Activated CD8-positive, alpha-beta T cell treated with anti-CD3 and anti-CD28 coated beads, Interleukin-2, amount 10 ng/mL, durations not matched to agents 7 days and 5 days (primary cell): ENCODE measurements at regions not wholly inside any gene's neighbourhood (a gene's known extent, or its start where the extent isn't known, plus 50 kb on each side); places are given as distances from the start of the nearest gene placed in this dataset.
"Not testable (repeated sequence)": the region's sequence is repeated elsewhere in the genome, so short reads cannot be mapped to it uniquely, and the experiment has no call there.

Source experiments
- ATAC-seq: fragments of 150-1000 bp; cut with Tn5 transposase; one replicate; pipeline ENCODE4 v1.10.0; 2021; ENCODE audit warnings: moderate library complexity
- CTCF ChIA-PET: fragments of 350-600 bp; sonication (Branson Sonifier 250); formaldehyde crosslinking; loops from one replicate; lab custom pipeline; 2021; ENCODE audit warnings: antibody characterized with exemption; lab: Charles Lee
- POLR2A ChIA-PET: fragments of 350-600 bp; sonication (Branson Sonifier 250); formaldehyde crosslinking; loops from one replicate; lab custom pipeline; 2021; ENCODE audit warnings: antibody characterized with exemption; lab: Charles Lee
- DNase-seq: peaks from one replicate; pipeline ENCODE4 v3.0.0-alpha.2; 2020
- H3K27ac Mint-ChIP-seq: one replicate; pipeline ENCODE4 v1.8.0; 2021; ENCODE audit warnings: mild to moderate bottlenecking, mixed read lengths
- H3K27me3 Mint-ChIP-seq: one replicate; pipeline ENCODE4 v1.8.0; 2021; ENCODE audit warnings: low read depth, mixed read lengths
- H3K36me3 Mint-ChIP-seq: one replicate; pipeline ENCODE4 v1.8.0; 2021; ENCODE audit warnings: low read depth, mixed read lengths
- H3K4me1 Mint-ChIP-seq: one replicate; pipeline ENCODE4 v1.8.0; 2021; ENCODE audit warnings: low read depth, mixed read lengths
- H3K4me3 Mint-ChIP-seq: one replicate; pipeline ENCODE4 v1.8.0; 2021; ENCODE audit warnings: mild to moderate bottlenecking, mixed read lengths
- H3K9me3 Mint-ChIP-seq: one replicate; pipeline ENCODE4 v1.8.0; 2022; ENCODE audit warnings: mixed read lengths; ENCODE audit not compliant: insufficient read depth

DNA sequence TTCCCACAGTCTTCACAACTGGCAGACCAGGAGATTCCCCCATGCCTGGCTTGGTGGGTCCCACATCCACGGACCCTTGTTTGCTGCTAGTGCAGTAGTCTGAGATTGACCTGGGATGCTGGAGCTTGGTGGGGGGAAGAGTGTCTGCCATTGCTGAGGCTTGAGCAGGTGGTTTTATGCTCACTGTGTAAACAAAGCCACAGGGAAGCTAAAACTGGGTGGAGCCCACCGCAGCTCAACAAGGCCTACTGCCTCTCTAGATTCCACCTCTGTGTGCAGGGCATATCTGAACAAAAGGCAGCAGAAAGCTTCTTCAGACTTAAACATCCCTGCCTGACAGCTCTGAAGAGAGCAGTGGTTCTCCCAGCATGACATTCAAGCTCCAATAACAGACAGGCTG lies 177.3 kb upstream of the ETV3 start:
- no peak overlapping the region for H3K27ac Mint-ChIP-seq
- H3K9me3 Mint-ChIP-seq, result peaks cover 6% of the 10 kb centered on the region
- DNase-seq (no peak), ATAC-seq (no peak)
- H3K36me3 Mint-ChIP-seq, result no peaks in the 10 kb centered on the region
- H3K4me3 Mint-ChIP-seq, result no peak overlapping the region
- POLR2A ChIA-PET, result no interaction called here
- H3K27me3 Mint-ChIP-seq, result peaks cover 15% of the 10 kb centered on the region
- CTCF ChIA-PET, result no interaction called here
- no peaks in the 10 kb centered on the region for H3K4me1 Mint-ChIP-seq

DNA sequence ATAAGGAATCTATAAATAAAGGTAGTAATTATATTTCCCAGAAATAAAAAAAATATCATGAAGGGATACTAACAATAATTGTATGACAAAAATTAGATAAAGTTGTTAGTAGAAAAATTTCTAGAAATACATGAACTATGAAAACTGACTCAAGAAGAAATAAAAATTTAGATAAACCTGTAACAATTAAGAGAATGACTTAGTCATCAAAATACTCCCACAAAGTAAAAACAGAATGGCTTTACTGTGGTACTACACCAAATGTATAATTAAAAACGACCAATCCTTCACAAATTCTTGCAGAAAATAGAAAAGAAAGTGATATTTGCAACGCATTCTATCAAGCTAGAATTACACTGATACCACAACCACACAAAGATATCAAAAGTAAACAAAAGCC lies 176.2 kb upstream of the ETV3 start:
- Mint-ChIP-seq H3K4me1 (no peaks in the 10 kb centered on the region), H3K9me3 (peaks cover 6% of the 10 kb centered on the region), H3K4me3 (no peak overlapping the region), H3K36me3 (no peaks in the 10 kb centered on the region), H3K27ac (no peak overlapping the region), H3K27me3 (peaks cover 17% of the 10 kb centered on the region)
- DNase-seq (no peak), ATAC-seq (no peak)
- ChIA-PET POLR2A (no interaction called here), CTCF (no interaction called here)

DNA sequence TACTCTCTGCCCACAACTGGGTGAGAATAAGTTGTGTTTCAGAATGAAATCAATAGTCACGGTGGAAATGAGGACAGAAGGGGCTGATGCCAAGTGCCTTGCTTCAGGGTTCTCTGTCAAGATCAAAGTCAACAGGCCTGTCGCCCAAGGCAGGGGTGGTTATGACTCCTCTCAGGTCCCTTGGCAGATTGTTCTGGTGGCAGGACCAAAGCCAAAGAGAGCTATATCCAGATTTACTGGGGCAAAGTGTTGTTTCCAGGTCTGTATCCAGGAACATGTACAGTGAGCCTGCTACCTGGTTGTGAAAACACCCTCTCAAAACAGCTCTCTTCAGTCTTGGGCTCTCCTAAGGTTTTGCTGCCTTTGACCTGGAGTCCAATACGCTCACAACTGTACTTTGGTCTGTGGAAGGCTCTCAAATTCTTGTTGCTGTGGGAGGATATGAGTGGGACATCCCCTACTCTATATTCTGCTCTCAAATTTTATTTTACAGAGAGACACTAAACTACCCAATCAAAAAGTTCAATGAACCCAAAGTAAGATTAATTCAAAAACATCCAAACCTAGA lies 175.1 kb upstream of the ETV3 start:
- POLR2A ChIA-PET, result no interaction called here
- peaks cover 6% of the 10 kb centered on the region for H3K9me3 Mint-ChIP-seq
- ATAC-seq, result no peak
- peaks cover 14% of the 10 kb centered on the region for H3K27me3 Mint-ChIP-seq
- H3K4me1 Mint-ChIP-seq, result no peaks in the 10 kb centered on the region
- DNase-seq, result no peak
- H3K36me3 Mint-ChIP-seq, result no peaks in the 10 kb centered on the region
- CTCF ChIA-PET, result no interaction called here
- no peak overlapping the region for H3K4me3 Mint-ChIP-seq
- no peak overlapping the region for H3K27ac Mint-ChIP-seq

DNA sequence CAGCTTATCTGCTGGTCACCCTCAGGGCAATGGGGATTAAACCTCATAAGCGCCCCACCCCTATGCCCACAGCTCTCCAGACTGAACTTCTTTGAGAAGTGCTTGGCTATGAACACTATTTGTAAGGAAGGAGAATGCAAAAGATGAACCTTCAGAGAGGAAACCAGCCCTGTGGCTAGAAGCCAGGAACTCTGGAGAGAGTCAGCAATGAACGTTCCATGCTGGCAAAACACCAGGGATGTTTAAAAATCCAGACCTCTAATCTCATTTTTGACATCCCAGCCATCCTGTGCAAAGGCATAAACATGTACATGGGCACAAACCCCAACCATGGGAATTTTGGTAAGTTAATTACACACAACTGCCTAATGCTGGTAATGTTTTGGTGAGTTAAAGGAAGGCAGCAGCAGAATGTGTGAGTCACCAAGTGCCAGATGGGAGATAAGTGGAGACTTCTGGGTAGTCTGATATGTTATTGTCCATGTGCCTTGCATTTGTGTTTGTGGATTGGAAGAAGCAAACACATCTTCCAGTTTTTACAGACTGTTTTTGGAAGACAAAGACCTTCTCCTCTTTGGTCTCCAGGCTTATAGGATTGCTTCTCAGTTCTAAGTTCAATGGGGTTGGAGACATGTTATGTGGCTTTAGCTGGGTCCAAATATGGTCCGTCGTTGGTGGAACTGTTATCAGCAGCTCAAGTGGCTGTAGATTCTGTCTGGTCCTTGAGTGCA lies 174.1 kb upstream of the ETV3 start:
- ATAC-seq (no peak), DNase-seq (no peak)
- Mint-ChIP-seq H3K27ac (no peak overlapping the region), H3K9me3 (no peaks in the 10 kb centered on the region), H3K27me3 (peaks cover 10% of the 10 kb centered on the region), H3K4me1 (no peaks in the 10 kb centered on the region), H3K4me3 (no peak overlapping the region), H3K36me3 (no peaks in the 10 kb centered on the region)
- ChIA-PET CTCF (no interaction called here), POLR2A (no interaction called here)

DNA sequence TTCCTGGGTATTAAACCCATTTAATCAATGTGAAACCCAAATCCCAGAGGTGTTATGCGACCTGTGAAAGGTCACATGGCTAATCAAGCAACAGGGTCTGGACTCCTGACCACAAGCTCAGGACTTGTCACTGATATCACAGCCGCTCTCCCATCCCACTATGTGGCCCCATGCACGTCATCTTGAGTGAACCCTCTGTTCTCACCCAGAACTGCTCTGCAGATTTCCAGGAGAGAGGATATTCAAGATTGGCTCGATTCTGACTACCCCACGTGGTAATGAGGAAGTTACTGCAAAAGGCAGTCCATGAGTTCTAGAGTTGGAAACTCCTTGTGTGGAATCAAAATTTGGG lies 173.5 kb upstream of the ETV3 start:
- Mint-ChIP-seq H3K4me3 (no peak overlapping the region), H3K36me3 (no peaks in the 10 kb centered on the region), H3K4me1 (no peaks in the 10 kb centered on the region), H3K27me3 (peaks cover 10% of the 10 kb centered on the region), H3K9me3 (no peaks in the 10 kb centered on the region), H3K27ac (no peak overlapping the region)
- CTCF ChIA-PET, result no interaction called here
- no peak for ATAC-seq
- DNase-seq, result no peak
- POLR2A ChIA-PET, result no interaction called here

DNA sequence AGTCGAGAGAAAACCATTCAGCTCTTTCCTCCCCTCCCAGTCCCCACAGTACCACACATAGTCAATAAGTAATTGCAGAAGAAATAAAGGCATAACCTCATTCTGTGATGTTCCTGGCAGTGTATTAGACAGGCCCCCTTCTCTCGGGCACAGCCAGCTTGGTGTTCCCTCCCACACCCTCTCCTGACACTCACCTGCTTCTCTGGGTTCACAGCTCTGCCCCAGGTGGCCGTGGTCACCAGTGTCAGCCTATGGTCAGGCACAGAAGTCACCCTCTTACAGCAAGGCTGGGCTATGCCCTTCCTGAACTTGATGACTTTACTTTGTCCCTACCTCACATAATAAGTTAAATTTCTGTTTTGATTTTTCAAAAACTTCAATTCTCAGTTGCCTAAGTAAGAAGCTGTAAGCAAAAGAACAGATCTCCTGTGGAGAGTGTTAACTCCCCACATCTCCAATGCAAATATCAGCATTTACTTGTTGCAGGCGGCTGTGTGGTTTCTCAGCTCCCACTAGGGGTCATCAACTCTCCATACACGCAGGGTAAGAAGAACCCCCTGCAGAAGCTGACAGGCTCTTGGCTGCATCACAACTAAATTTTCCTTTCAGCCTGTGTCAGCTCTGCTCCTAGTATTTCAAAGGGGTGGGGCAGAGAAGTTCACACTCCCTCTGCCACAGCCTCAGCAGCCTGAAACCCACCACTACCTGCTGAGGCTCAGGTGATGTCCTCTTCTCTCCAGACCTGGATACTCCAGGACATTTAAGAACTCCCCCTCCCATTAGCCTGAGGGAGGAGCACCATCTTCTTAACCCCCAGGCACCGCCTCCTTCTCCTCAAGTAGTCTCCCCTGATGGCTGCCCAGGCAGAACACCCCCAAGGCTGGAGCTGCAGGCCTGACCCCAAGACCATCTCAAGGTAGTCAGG lies 172.9 kb upstream of the ETV3 start:
- H3K27me3 Mint-ChIP-seq, ATAC-seq, H3K4me3 Mint-ChIP-seq, H3K27ac Mint-ChIP-seq, DNase-seq, CTCF ChIA-PET, H3K36me3 Mint-ChIP-seq, H3K4me1 Mint-ChIP-seq, H3K9me3 Mint-ChIP-seq, POLR2A ChIA-PET: not testable (repeated sequence)

DNA sequence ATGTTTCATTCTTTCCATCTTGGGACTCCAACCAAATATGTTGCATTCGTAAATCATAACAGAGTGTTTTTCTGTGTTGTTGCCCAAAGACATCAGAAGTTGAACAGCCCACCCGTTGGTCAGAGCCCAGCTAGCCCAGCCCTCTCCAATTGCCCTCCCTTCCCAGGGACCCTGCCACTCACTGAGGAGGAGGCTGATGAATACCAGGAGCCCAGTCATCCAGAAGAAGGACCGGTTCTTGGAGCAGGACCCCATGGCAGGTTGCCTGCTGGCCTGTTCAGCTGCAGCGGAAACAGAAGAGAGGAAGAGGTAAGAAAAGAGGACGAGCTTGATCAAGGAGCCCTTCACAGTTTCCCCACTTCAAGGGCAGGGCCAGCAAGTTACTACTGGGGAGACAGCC lies 172.2 kb upstream of the ETV3 start:
- peaks cover 10% of the 10 kb centered on the region for H3K27me3 Mint-ChIP-seq
- no peaks in the 10 kb centered on the region for H3K4me1 Mint-ChIP-seq

DNA sequence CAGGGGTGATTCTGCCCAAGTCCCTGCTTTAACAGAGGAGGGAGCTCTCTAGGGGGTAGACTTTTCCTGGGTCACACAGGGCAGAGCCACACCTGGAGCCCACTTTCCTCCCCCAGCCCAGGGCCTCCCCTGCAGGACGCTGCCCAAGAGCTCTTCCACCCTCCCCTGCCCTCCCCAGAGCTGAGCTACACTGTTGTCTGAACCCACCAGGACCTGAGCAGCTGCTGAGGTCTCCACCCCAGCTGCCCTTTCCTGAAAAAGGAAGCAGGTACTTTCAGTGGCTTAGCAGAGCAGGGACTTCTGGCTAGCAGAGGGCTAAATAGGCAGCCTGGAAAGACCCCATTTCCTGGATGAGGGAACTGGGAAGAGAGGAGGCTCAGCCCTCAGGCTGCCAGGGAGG lies 169.3 kb upstream of the ETV3 start:
- DNase-seq (no peak), ATAC-seq (no peak)
- Mint-ChIP-seq H3K27ac (no peak overlapping the region), H3K27me3 (peaks cover 10% of the 10 kb centered on the region), H3K4me3 (no peak overlapping the region), H3K9me3 (no peaks in the 10 kb centered on the region), H3K36me3 (no peaks in the 10 kb centered on the region), H3K4me1 (no peaks in the 10 kb centered on the region)
- POLR2A ChIA-PET, result no interaction called here
- CTCF ChIA-PET, result interaction anchor here (1.5 kb wide), 1 partner anchor 177 kb away, joined by 3 read pairs; no protein-coding TSS in a partner anchor

More for the DNA sequence above, 172.2 kb upstream of the ETV3 start:
- Mint-ChIP-seq H3K27ac (no peak overlapping the region), H3K4me3 (no peak overlapping the region), H3K36me3 (no peaks in the 10 kb centered on the region), H3K9me3 (no peaks in the 10 kb centered on the region)
- ChIA-PET POLR2A (no interaction called here), CTCF (no interaction called here)
- ATAC-seq (no peak), DNase-seq (no peak)

DNA sequence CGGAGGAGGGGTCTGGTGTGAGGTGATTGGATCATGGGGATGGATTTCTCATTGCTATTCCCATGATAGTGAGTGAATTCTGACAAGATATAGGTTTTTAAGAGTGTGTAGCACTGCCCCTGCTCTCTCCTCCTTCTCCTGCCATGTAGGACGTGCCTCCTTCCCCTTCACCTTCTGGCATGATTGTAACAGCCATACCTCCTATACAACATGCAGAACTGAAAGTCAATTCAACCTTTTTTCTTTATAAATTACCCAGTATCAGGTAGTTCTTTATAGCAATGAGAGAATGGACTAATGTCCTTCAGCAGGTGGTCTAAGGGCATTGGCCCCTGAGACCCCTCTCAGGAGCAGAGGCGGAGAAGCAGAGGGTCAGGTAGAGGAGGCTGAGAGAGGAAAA lies 168.7 kb upstream of the ETV3 start:
- Mint-ChIP-seq H3K36me3 (no peaks in the 10 kb centered on the region), H3K27ac (no peak overlapping the region), H3K27me3 (peaks cover 8% of the 10 kb centered on the region), H3K4me1 (no peaks in the 10 kb centered on the region), H3K9me3 (no peaks in the 10 kb centered on the region), H3K4me3 (no peak overlapping the region)
- DNase-seq (no peak), ATAC-seq (no peak)
- CTCF ChIA-PET, result no interaction called here
- POLR2A ChIA-PET, result no interaction called here

DNA sequence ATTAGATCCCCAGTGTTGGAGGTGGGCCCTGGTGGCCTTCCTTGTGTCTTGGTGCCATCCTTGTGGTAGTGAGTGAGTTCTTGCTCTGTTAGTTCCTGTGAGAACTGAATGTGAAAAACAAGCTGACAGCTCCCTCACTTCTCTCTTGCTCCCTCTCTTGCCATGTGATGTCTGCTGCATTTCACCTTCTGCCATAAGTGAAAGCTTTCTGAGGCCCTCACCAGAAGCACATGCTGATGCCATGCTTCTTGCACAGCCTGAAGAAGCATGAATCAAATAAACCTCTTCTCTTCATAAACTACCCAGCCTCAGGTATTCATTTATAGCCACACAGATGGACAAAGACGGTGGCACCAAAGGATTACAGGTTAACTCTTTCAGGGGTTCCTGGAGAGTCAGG lies 166.1 kb upstream of the ETV3 start:
- Mint-ChIP-seq H3K4me3 (no peak overlapping the region), H3K9me3 (no peaks in the 10 kb centered on the region), H3K27ac (no peak overlapping the region), H3K36me3 (no peaks in the 10 kb centered on the region), H3K4me1 (no peaks in the 10 kb centered on the region), H3K27me3 (peaks cover 4% of the 10 kb centered on the region)
- ChIA-PET CTCF (no interaction called here), POLR2A (no interaction called here)
- DNase-seq, result no peak
- ATAC-seq, result no peak

DNA sequence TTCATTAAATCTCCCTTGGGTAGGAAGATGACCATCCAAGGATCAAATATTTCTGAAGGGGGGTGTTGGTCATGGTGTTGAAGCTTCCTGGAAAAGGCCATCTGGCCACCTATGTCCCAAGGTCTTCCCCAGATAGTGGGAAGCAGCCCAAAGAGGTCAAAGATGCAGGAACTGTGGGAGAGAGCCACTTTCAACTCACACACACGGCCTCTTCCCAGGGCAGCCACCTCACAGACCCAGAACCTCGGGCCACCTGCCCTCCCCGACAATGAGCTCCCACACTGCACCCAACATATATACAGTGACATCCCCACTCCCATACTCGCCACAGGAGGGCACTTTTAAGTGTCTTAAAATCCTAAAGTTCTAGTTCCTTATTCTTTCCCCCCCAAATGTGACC lies 164.5 kb upstream of the ETV3 start:
- ATAC-seq, result no peak
- no peaks in the 10 kb centered on the region for H3K36me3 Mint-ChIP-seq
- H3K9me3 Mint-ChIP-seq, result no peaks in the 10 kb centered on the region
- H3K27me3 Mint-ChIP-seq, result peaks cover 7% of the 10 kb centered on the region
- no peak overlapping the region for H3K27ac Mint-ChIP-seq
- ChIA-PET CTCF (no interaction called here), POLR2A (no interaction called here)
- H3K4me3 Mint-ChIP-seq, result no peak overlapping the region
- no peaks in the 10 kb centered on the region for H3K4me1 Mint-ChIP-seq
- DNase-seq, result no peak

DNA sequence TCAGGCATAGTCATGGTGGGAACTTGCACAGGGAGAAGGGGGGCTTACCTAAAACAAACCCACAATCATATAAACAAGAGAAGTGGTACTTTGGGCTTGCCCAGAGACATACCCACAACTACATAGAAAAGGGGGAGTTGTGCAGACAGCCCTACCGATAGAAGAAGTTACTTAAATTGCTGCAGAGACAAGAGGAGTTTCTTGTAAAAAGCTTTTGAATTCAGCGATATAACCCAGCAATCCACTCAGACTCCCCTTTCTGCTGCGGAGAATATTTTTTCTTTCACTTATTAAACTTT lies 164.0 kb upstream of the ETV3 start:
- Mint-ChIP-seq H3K4me3 (no peak overlapping the region), H3K4me1 (no peaks in the 10 kb centered on the region), H3K36me3 (no peaks in the 10 kb centered on the region), H3K27ac (no peak overlapping the region), H3K27me3 (peaks cover 8% of the 10 kb centered on the region), H3K9me3 (no peaks in the 10 kb centered on the region)
- ChIA-PET CTCF (no interaction called here), POLR2A (no interaction called here)
- DNase-seq, result no peak
- ATAC-seq, result no peak
